ENCODE measurements at regions not wholly inside any gene's neighbourhood (a gene's known extent, or its start where the extent isn't known, plus 50 kb on each side); places are given as distances from the start of the nearest gene placed in this dataset.

DNA sequence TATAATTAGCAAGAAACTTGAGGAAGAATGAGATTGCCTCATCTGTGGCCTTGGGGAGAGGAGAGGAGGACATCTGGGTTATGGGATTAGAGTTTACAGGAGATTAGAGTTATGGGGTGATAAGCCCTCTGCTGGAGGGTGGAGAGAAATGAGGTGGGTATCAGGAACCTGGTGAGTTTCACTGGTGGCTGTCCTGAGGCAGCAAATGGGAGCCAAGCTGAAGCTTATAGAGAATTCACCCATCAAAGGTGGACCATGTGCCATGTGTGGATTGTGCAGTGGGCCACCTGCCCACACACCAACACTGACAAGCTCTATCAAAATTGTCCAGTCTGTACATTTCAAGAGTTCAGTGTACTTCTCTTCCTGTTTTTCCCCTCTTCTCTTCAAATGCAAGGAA is 135.3 kb downstream of the AEBP2 start:
- no peak for TF ChIP-seq CTCF (IDR thresholded peaks at IDR 0.05)
- TF ChIP-seq POLR2A (IDR thresholded peaks at IDR 0.05) = no peak

Measured in Peyer's patch (tissue), 4 donors.